HepG2 (cell line): ENCODE measurements at regions not wholly inside any gene's neighbourhood (a gene's known extent, or its start where the extent isn't known, plus 50 kb on each side); places are given as distances from the start of the nearest gene placed in this dataset.

Source experiments
- ATAC-seq: fragments of 200-7000 bp; cut with Tn5 transposase; 3 replicates; pipeline ENCODE4 v1.9.1; 2020; ENCODE audit warnings: mild to moderate bottlenecking, moderate library complexity
- BruUV-seq: library from RNA; stranded (reverse); fragments of 400-500 nt; replicated peaks from 2 replicates; lab custom pipeline; 2021; lab: Mats Ljungman, UMichigan
- CTCF ChIA-PET: fragments of 300-600 bp; formaldehyde crosslinking; extraction: SDS; loops from one replicate; lab custom pipeline; 2021; ENCODE audit warnings: low total read pairs, inconsistent platforms, low intra/inter-chr PET ratio; lab: Yijun Ruan, JAX
- POLR2A ChIA-PET: fragments of 350-600 bp; sonication (Branson Sonifier 250); formaldehyde crosslinking; loops from one replicate; lab custom pipeline; 2020; ENCODE audit warnings: antibody characterized with exemption, inconsistent platforms; lab: Yijun Ruan, JAX
- DNase-seq: peaks from one replicate; pipeline ENCODE4 v3.0.0-alpha.2; 2015; ENCODE audit warnings: low spot score
- FAIRE-seq: peaks from 3 replicates; lab custom pipeline; 2011; peaks lifted over from hg19 to GRCh38; lab: Jason Lieb, UNC
- H2AFZ ChIP-seq: one replicate; pipeline ENCODE4 v1.6.1; 2011; ENCODE audit warnings: low read length, inconsistent platforms
- H3K27ac ChIP-seq: fragments of 300-600 bp; 3 replicates; pipeline ENCODE4 v1.8.0; 2011; ENCODE audit warnings: mixed run types, mild to moderate bottlenecking, mixed read lengths, low read length, inconsistent platforms; ENCODE audit not compliant: insufficient read depth; ENCODE audit errors: extremely low read length
- H3K27me3 ChIP-seq, 2 experiments: fragments of 200-600 bp in 1 of 2; 2 replicates in 1 of 2; 3 replicates in 1 of 2; pipeline versions ENCODE4 v1.6.0 to v1.8.0; 2011; ENCODE audit warnings: low read length in 2 of 2, mild to moderate bottlenecking in 2 of 2, moderate library complexity in 2 of 2, inconsistent platforms in 1 of 2; ENCODE audit not compliant: insufficient read depth in 2 of 2, control insufficient read depth in 1 of 2
- H3K36me3 ChIP-seq, 2 experiments: fragments of 200-600 bp in 1 of 2; replicated peaks in 1 of 2; 2 replicates in 1 of 2; 3 replicates in 1 of 2; pipeline versions ENCODE4 v1.5.1 to v1.8.0; 2011; ENCODE audit warnings: low read length in 2 of 2, inconsistent platforms in 1 of 2; ENCODE audit not compliant: insufficient read depth in 2 of 2, control insufficient read depth in 1 of 2
- H3K4me1 ChIP-seq: 2 replicates; pipeline ENCODE4 v1.5.1; 2012; ENCODE audit warnings: low read length, inconsistent platforms; ENCODE audit not compliant: insufficient read depth
- H3K4me2 ChIP-seq: 2 replicates; pipeline ENCODE4 v1.6.0; 2011; ENCODE audit warnings: low read depth, low read length, inconsistent platforms
- H3K4me3 ChIP-seq, 3 experiments: fragments of 200-600 bp in 1 of 3; sonication (generic), shearing (Covaris generic) in 1 of 3; replicated peaks in 1 of 3; 2 replicates each; pipeline ENCODE4 v1.5.1; 2011 to 2016; ENCODE audit warnings: low read length in 3 of 3, inconsistent platforms in 2 of 3, low read depth in 2 of 3, mild to moderate bottlenecking in 2 of 3, control low read depth in 1 of 3, mixed read lengths in 1 of 3; ENCODE audit not compliant: insufficient read depth in 1 of 3
- H3K79me2 ChIP-seq: one replicate; pipeline ENCODE4 v1.6.1; 2011; ENCODE audit warnings: low read length, inconsistent platforms; ENCODE audit not compliant: insufficient read depth
- H3K9ac ChIP-seq: 2 replicates; pipeline ENCODE4 v1.6.0; 2011; ENCODE audit warnings: mild to moderate bottlenecking, low read depth, low read length, inconsistent platforms; ENCODE audit not compliant: insufficient read depth
- H3K9me3 ChIP-seq: 2 replicates; pipeline ENCODE4 v1.5.1; 2012; ENCODE audit warnings: mild to moderate bottlenecking, low read length
- H4K20me1 ChIP-seq: 2 replicates; pipeline ENCODE4 v1.6.0; 2011; ENCODE audit warnings: inconsistent platforms, mild to moderate bottlenecking, low read length, moderate library complexity; ENCODE audit not compliant: insufficient read depth
- KAT7 ChIP-seq: IDR thresholded peaks from 2 replicates; pipeline ENCODE4 v1.6.1; 2018; ENCODE audit warnings: borderline replicate concordance, missing compliant biosample characterization
- MIER3 ChIP-seq: IDR thresholded peaks from 2 replicates; pipeline ENCODE4 v1.6.1; 2016; ENCODE audit warnings: missing compliant biosample characterization, borderline replicate concordance
- NFIC ChIP-seq: IDR thresholded peaks from 2 replicates; pipeline ENCODE4 v1.6.1; 2012; ENCODE audit warnings: mild to moderate bottlenecking, low read length, inconsistent platforms
- NKX3-1 ChIP-seq: sonication (generic); formaldehyde crosslinking; IDR thresholded peaks from 2 replicates; pipeline ENCODE4 v1.5.0; 2020; ENCODE audit warnings: missing genetic modification reagents
- RFX5 ChIP-seq: IDR thresholded peaks from 2 replicates; pipeline ENCODE4 v1.6.1; 2011; ENCODE audit warnings: low read depth, low read length, improper control_type of control experiment
- ZNF138 ChIP-seq: sonication (generic); formaldehyde crosslinking; IDR thresholded peaks from 2 replicates; pipeline ENCODE4 v1.5.0; 2020; ENCODE audit warnings: mild to moderate bottlenecking, low read depth, missing genetic modification reagents
- ZNF446 ChIP-seq: sonication (generic); formaldehyde crosslinking; IDR thresholded peaks from 2 replicates; pipeline ENCODE4 v1.5.0; 2020; ENCODE audit warnings: mild to moderate bottlenecking, missing genetic modification reagents
- ZNF567 ChIP-seq: sonication (generic); formaldehyde crosslinking; IDR thresholded peaks from 2 replicates; pipeline ENCODE4 v1.8.1; 2023; ENCODE audit warnings: mild to moderate bottlenecking, missing genetic modification reagents, borderline replicate concordance
- ZNF883 ChIP-seq: sonication (generic); formaldehyde crosslinking; IDR thresholded peaks from 2 replicates; pipeline ENCODE4 v1.5.1; 2020; ENCODE audit warnings: mild to moderate bottlenecking, missing genetic modification reagents; ENCODE audit errors: not compliant biosample characterization
- WGBS: methylation state at CpG from one replicate; pipeline ENCODE4 v1.1.6; 2017; ENCODE audit warnings: low lambda C conversion rate; 5-methylcytosine and 5-hydroxymethylcytosine counted together
- in situ Hi-C: cut with HindIII; loops from 2 replicates; pipeline ENCODE4 v1.10.0; 2017; ENCODE audit warnings: low pct_unique_long_range_greater_than_20kb; ENCODE audit not compliant: extremely low pct_ligation_motif_present
- intact Hi-C: fragments of 100-400 bp; cut with micrococcal nuclease; formaldehyde crosslinking; loops from one replicate; pipeline ENCODE4 v1.10.0; 2022; ENCODE audit not compliant: unreplicated experiment
- TF ChIP-seq, protein P1 (sequence below): sonication (generic); formaldehyde crosslinking; IDR thresholded peaks from 2 replicates; pipeline ENCODE4 v1.4.0; 2020; ENCODE audit warnings: missing genetic modification reagents
- TF ChIP-seq, protein P2 (sequence below): sonication (generic); formaldehyde crosslinking; IDR thresholded peaks from 2 replicates; pipeline ENCODE4 v1.4.0; 2020; ENCODE audit warnings: missing genetic modification reagents

DNA sequence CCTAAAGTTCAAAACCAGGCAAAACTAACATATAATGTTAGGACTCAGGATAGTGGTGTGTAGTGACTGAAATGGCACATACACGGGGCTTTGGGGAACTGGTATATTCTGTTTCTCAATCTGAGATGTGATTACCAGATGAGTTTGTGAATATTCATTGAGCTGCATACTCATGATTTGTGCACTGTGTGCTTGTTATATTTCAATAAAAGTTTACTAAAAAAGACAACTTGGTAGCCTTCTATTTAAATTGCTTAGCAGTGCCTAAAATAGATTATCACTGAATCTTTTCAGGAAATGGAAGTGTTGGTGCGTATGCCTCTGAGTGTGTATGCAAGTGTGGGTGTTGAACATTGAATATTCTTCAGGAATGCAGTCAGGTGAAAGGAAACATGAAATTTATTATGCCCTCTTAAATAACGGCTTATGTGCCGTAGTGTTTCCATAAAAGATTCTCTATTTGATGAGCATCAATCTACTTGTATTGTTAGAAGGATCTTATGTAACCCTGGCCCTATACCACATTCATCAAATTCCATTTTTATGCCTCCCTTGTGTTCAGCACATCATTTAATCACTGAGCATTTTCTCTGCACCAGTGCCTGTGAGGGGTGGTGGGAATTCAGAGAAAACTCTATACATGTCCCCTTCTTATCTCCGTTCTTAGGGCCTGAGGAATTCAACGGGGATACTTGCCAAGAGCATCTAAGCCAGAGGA, 82.6 kb upstream of the AUTS2 start:
- no peaks in the 10 kb centered on the region for H3K27me3 ChIP-seq
- FAIRE-seq = no peak
- no peak for ATAC-seq
- no peaks in the 10 kb centered on the region for H4K20me1 ChIP-seq
- in situ Hi-C loops (no loop called here), intact Hi-C loops (no loop called here)
- no peak for DNase-seq
- TF ChIP-seq, protein P1, sequence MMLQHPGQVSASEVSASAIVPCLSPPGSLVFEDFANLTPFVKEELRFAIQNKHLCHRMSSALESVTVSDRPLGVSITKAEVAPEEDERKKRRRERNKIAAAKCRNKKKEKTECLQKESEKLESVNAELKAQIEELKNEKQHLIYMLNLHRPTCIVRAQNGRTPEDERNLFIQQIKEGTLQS (CRISPR knock-in tag) = no peak
- TF ChIP-seq ZNF446 (CRISPR knock-in tag) (no peak), RFX5 (no peak), ZNF567 (CRISPR knock-in tag) (no peak), KAT7 (no peak), ZNF883 (CRISPR knock-in tag) (no peak), NFIC (no peak), ZNF138 (CRISPR knock-in tag) (no peak), NKX3-1 (CRISPR knock-in tag) (no peak), MIER3 (CRISPR knock-in tag) (no peak)
- TF ChIP-seq, protein P2, sequence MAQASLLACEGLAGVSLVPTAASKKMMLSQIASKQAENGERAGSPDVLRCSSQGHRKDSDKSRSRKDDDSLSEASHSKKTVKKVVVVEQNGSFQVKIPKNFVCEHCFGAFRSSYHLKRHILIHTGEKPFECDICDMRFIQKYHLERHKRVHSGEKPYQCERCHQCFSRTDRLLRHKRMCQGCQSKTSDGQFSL = no peak
- no TSS peak for BruUV-seq
- WGBS = 22% methylated on average over 6 of the region's 6 CpGs
- H3K9me3 ChIP-seq = no peaks in the 10 kb centered on the region
- H3K4me1 ChIP-seq = no peaks in the 10 kb centered on the region
- no peaks in the 10 kb centered on the region for H3K79me2 ChIP-seq
- POLR2A ChIA-PET = no interaction called here
- no peak overlapping the region for H3K9ac ChIP-seq
- no peak overlapping the region for H2AFZ ChIP-seq
- H3K27ac ChIP-seq = no peak overlapping the region
- no peaks in the 10 kb centered on the region for H3K36me3 ChIP-seq
- no peak overlapping the region for H3K4me3 ChIP-seq
- CTCF ChIA-PET = no interaction called here
- no peak overlapping the region for H3K4me2 ChIP-seq
